ENCODE measurements at regions not wholly inside any gene's neighbourhood (a gene's known extent, or its start where the extent isn't known, plus 50 kb on each side); places are given as distances from the start of the nearest gene placed in this dataset.

- Histone ChIP-seq H3K36me3 (ENCODE audit: control insufficient read depth, insufficient read depth, low read length) (no peaks in the 10 kb centered on the region), H3K9me3 (ENCODE audit: control insufficient read depth, insufficient read depth, low read length) (no peaks in the 10 kb centered on the region), H3K27ac (ENCODE audit: low read depth, low read length) (no peak overlapping the region), H3K9ac (ENCODE audit: low read depth, low read length) (no peak overlapping the region), H3K4me1 (ENCODE audit: control insufficient read depth, insufficient read depth, low read length) (peaks cover 36% of the 10 kb centered on the region), H3K27me3 (ENCODE audit: control insufficient read depth, insufficient read depth, low read length) (no peaks in the 10 kb centered on the region), H3K4me3 (ENCODE audit: low read depth, low read length) (no peak overlapping the region)
Measured at GRCh38 chrX:140342410-140342809, 162.5 kb downstream of the SOX3 start.

GRCh38 chrX:140337263-140337662 lies 167.6 kb downstream of the SOX3 start:
- Histone ChIP-seq H3K4me3 (ENCODE audit: low read depth, low read length) (no peak overlapping the region), H3K4me1 (ENCODE audit: control insufficient read depth, insufficient read depth, low read length) (peaks cover 10% of the 10 kb centered on the region), H3K9ac (ENCODE audit: low read depth, low read length) (no peak overlapping the region), H3K36me3 (ENCODE audit: control insufficient read depth, insufficient read depth, low read length) (no peaks in the 10 kb centered on the region), H3K27ac (ENCODE audit: low read depth, low read length) (no peak overlapping the region), H3K9me3 (ENCODE audit: control insufficient read depth, insufficient read depth, low read length) (no peaks in the 10 kb centered on the region), H3K27me3 (ENCODE audit: control insufficient read depth, insufficient read depth, low read length) (no peaks in the 10 kb centered on the region)

- Histone ChIP-seq H3K36me3 (ENCODE audit: control insufficient read depth, insufficient read depth, low read length) (no peaks in the 10 kb centered on the region), H3K9me3 (ENCODE audit: control insufficient read depth, insufficient read depth, low read length) (no peaks in the 10 kb centered on the region), H3K27me3 (ENCODE audit: control insufficient read depth, insufficient read depth, low read length) (no peaks in the 10 kb centered on the region), H3K4me3 (ENCODE audit: low read depth, low read length) (no peak overlapping the region), H3K4me1 (ENCODE audit: control insufficient read depth, insufficient read depth, low read length) (peaks cover 10% of the 10 kb centered on the region; the same call in 1 of the 2 replicates), H3K27ac (ENCODE audit: low read depth, low read length) (no peak overlapping the region), H3K9ac (ENCODE audit: low read depth, low read length) (no peak overlapping the region)
Measured at GRCh38 chrX:140318296-140318695, 186.6 kb downstream of the SOX3 start.

DNA sequence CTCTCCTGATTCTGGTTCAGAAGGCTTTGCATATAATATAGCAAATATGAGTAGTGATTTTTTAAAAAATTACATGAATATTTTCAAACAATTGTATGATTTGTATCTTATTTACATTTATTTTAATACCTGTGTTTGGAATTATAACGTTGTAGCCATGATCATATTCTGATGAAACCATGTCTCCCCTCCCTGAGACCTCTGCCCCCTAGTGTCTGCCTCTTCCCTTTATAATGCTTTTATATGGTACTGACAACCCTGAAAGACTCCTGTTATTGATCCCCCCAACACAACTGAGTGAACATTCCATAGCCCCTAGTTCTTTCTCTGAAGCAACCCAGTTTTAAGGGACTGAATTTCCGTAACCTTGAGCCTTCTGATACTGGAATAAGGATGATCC lies 187.4 kb downstream of the SOX3 start:
- H3K4me3 ChIP-seq (ENCODE audit: low read depth, low read length), result no peak overlapping the region
- H3K9ac ChIP-seq (ENCODE audit: low read depth, low read length), result no peak overlapping the region
- no peak overlapping the region for H3K27ac ChIP-seq (ENCODE audit: low read depth, low read length)
- no peaks in the 10 kb centered on the region for H3K9me3 ChIP-seq (ENCODE audit: control insufficient read depth, insufficient read depth, low read length)
- no peaks in the 10 kb centered on the region for H3K36me3 ChIP-seq (ENCODE audit: control insufficient read depth, insufficient read depth, low read length)
- H3K4me1 ChIP-seq (ENCODE audit: control insufficient read depth, insufficient read depth, low read length), result peaks cover 10% of the 10 kb centered on the region; the same call in 1 of the 2 replicates
- no peaks in the 10 kb centered on the region for H3K27me3 ChIP-seq (ENCODE audit: control insufficient read depth, insufficient read depth, low read length)

GRCh38 chrX:140298960-140299825 lies 205.7 kb downstream of the SOX3 start:
- H3K9me3 ChIP-seq (ENCODE audit: control insufficient read depth, insufficient read depth, low read length), result no peaks in the 10 kb centered on the region
- peaks cover 26% of the 10 kb centered on the region for H3K4me1 ChIP-seq (ENCODE audit: control insufficient read depth, insufficient read depth, low read length)
- no peak overlapping the region for H3K4me3 ChIP-seq (ENCODE audit: low read depth, low read length)
- H3K36me3 ChIP-seq (ENCODE audit: control insufficient read depth, insufficient read depth, low read length), result no peaks in the 10 kb centered on the region
- no peaks in the 10 kb centered on the region for H3K27me3 ChIP-seq (ENCODE audit: control insufficient read depth, insufficient read depth, low read length)
- no peak overlapping the region for H3K27ac ChIP-seq (ENCODE audit: low read depth, low read length)
- no peak overlapping the region for H3K9ac ChIP-seq (ENCODE audit: low read depth, low read length)

DNA sequence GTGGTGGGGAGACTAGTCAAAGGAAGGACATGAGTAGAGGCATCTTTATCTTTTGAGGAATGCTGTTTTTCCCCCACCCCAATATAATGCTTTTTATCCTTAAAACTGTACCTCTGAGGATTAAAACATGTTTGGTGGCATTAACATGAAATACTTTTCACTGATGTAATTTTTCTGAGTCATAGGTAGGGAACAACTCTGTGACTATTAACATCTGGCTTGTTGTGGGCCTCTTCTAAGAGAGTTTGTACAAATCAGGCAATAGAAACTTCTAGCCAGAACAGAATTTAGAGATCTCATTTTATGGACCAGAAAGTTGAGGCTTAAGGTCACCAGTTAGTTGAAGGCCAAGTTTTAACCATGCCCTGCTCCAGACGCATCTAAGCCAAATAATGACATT lies 207.6 kb downstream of the SOX3 start:
- no peak overlapping the region for H3K27ac ChIP-seq (ENCODE audit: low read depth, low read length)
- H3K9me3 ChIP-seq (ENCODE audit: control insufficient read depth, insufficient read depth, low read length), result no peaks in the 10 kb centered on the region
- peaks cover 39% of the 10 kb centered on the region for H3K4me1 ChIP-seq (ENCODE audit: control insufficient read depth, insufficient read depth, low read length)
- H3K9ac ChIP-seq (ENCODE audit: low read depth, low read length), result no peak overlapping the region
- no peaks in the 10 kb centered on the region for H3K36me3 ChIP-seq (ENCODE audit: control insufficient read depth, insufficient read depth, low read length)
- no peak overlapping the region for H3K4me3 ChIP-seq (ENCODE audit: low read depth, low read length)
- H3K27me3 ChIP-seq (ENCODE audit: control insufficient read depth, insufficient read depth, low read length), result no peaks in the 10 kb centered on the region

DNA sequence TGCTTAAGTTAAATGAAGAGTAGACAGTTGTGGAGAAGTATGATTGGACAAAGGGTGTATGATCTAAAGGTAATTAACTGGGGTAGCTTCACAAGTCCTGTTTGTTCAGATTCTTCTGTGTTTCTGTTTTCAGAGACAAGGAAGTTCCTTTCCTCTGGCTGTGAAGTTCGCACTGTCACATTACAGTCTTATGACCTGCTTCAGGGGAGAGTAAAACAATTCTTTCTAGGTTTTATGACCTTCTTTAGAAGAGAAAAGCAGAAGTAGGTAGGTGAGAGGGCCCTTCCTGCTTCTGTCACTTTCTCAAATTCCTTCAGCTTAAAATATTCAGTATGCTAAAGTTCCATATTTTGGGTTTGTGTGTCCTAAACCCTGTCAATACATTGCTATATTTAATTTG lies 211.9 kb downstream of the SOX3 start:
- Histone ChIP-seq H3K27me3 (ENCODE audit: control insufficient read depth, insufficient read depth, low read length) (no peaks in the 10 kb centered on the region), H3K9me3 (ENCODE audit: control insufficient read depth, insufficient read depth, low read length) (no peaks in the 10 kb centered on the region), H3K4me3 (ENCODE audit: low read depth, low read length) (no peak overlapping the region), H3K36me3 (ENCODE audit: control insufficient read depth, insufficient read depth, low read length) (no peaks in the 10 kb centered on the region), H3K4me1 (ENCODE audit: control insufficient read depth, insufficient read depth, low read length) (peaks cover 28% of the 10 kb centered on the region), H3K9ac (ENCODE audit: low read depth, low read length) (no peak overlapping the region), H3K27ac (ENCODE audit: low read depth, low read length) (no peak overlapping the region)

DNA sequence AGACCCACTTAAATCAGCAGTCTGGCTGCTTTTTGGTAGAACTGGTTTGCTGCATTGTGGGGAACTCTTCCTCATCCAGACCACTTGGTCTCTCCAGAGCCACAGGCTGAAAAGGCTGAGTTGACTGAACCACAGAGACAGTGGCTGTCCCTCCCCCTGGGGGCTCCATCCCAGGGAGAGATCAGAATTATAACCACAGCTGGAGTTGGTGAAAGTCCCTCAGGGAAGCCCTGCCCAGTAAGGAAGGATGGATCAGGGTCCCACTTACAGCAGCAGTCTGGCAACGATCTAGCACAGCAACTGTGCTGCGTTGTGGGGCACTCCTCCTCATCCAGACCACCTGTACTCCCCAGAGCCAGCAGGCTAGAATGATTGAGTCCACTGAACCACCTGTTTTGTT lies 212.7 kb downstream of the SOX3 start:
- Histone ChIP-seq H3K9me3 (ENCODE audit: control insufficient read depth, insufficient read depth, low read length) (no peaks in the 10 kb centered on the region), H3K36me3 (ENCODE audit: control insufficient read depth, insufficient read depth, low read length) (no peaks in the 10 kb centered on the region), H3K27ac (ENCODE audit: low read depth, low read length) (no peak overlapping the region), H3K27me3 (ENCODE audit: control insufficient read depth, insufficient read depth, low read length) (no peaks in the 10 kb centered on the region), H3K4me1 (ENCODE audit: control insufficient read depth, insufficient read depth, low read length) (peaks cover 21% of the 10 kb centered on the region), H3K9ac (ENCODE audit: low read depth, low read length) (no peak overlapping the region), H3K4me3 (ENCODE audit: low read depth, low read length) (no peak overlapping the region)

DNA sequence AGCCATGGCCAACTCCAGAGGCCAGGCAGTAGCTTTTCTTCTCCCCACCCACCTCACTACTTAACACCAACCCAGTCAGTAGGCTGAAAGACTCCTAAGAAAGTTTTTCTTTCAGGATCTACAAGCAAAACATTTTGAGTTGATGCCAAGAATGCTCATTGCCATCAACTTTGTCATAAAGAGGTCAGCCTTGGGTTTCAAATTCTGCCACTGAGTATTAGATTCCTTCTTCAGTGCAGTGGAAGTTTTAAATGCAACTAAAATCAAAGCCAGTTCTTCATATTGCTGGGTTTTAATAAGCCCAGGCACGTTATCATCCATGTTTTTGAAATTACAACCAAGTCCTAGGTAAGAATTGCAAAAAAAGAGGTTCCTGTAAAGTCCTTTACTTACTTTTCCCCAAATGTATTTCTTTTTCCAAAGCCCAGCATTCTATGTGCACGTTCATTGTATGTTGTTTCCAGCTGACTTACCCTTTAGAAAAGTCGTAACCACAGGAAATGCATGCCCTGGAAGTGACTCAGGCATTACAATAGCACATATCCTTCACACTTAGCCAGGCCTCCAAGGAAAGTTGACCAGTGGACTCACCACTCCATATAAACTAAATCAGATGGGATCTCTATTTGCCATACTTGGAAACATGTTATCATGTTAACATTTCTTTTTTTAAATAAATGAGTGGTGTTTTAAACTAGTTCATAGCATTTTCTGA lies 229.9 kb downstream of the SOX3 start:
- no peak overlapping the region for H3K9ac ChIP-seq (ENCODE audit: low read depth, low read length)
- peaks cover 14% of the 10 kb centered on the region for H3K4me1 ChIP-seq (ENCODE audit: control insufficient read depth, insufficient read depth, low read length)
- no peaks in the 10 kb centered on the region for H3K36me3 ChIP-seq (ENCODE audit: control insufficient read depth, insufficient read depth, low read length)
- H3K4me3 ChIP-seq (ENCODE audit: low read depth, low read length), result peak overlapping the region; percentile 2; the same call in 1 of the 2 replicates
- peak overlapping the region; percentile 87 for H3K27ac ChIP-seq (ENCODE audit: low read depth, low read length)
- H3K9me3 ChIP-seq (ENCODE audit: control insufficient read depth, insufficient read depth, low read length), result no peaks in the 10 kb centered on the region
- no peaks in the 10 kb centered on the region for H3K27me3 ChIP-seq (ENCODE audit: control insufficient read depth, insufficient read depth, low read length)

GRCh38 chrX:140273921-140274320 lies 230.9 kb downstream of the SOX3 start:
- no peaks in the 10 kb centered on the region for H3K36me3 ChIP-seq (ENCODE audit: control insufficient read depth, insufficient read depth, low read length)
- no peak overlapping the region for H3K27ac ChIP-seq (ENCODE audit: low read depth, low read length)
- H3K9ac ChIP-seq (ENCODE audit: low read depth, low read length), result no peak overlapping the region
- H3K4me3 ChIP-seq (ENCODE audit: low read depth, low read length), result no peak overlapping the region
- no peaks in the 10 kb centered on the region for H3K9me3 ChIP-seq (ENCODE audit: control insufficient read depth, insufficient read depth, low read length)
- peaks cover 14% of the 10 kb centered on the region for H3K4me1 ChIP-seq (ENCODE audit: control insufficient read depth, insufficient read depth, low read length)
- H3K27me3 ChIP-seq (ENCODE audit: control insufficient read depth, insufficient read depth, low read length), result no peaks in the 10 kb centered on the region

DNA sequence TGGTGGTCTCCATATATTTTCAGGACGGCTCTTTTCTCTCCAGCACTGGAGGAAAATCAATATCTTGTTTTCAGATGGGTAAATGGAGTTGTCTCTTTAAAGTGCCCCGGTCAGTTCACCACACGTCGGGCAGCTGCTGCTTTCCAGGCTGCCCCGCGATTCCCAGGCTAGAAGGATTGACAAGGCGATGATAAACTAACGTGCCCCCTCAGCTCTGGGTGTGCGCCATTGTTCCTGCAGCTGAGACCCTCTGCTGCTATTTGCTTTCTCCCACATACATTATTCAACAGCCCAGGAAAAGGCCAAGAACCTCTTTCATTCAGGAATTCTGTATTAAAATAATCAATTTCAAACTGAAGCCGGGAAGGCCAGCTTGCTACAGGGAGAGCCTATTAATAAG lies 254.5 kb downstream of the SOX3 start:
- no peaks in the 10 kb centered on the region for H3K9me3 ChIP-seq (ENCODE audit: control insufficient read depth, insufficient read depth, low read length)
- no peaks in the 10 kb centered on the region for H3K36me3 ChIP-seq (ENCODE audit: control insufficient read depth, insufficient read depth, low read length)
- H3K4me1 ChIP-seq (ENCODE audit: control insufficient read depth, insufficient read depth, low read length), result peaks cover 23% of the 10 kb centered on the region
- H3K27me3 ChIP-seq (ENCODE audit: control insufficient read depth, insufficient read depth, low read length), result no peaks in the 10 kb centered on the region
- no peak overlapping the region for H3K9ac ChIP-seq (ENCODE audit: low read depth, low read length)
- no peak overlapping the region for H3K27ac ChIP-seq (ENCODE audit: low read depth, low read length)
- H3K4me3 ChIP-seq (ENCODE audit: low read depth, low read length), result no peak overlapping the region
